ENCODE measurements at regions not wholly inside any gene's neighbourhood (a gene's known extent, or its start where the extent isn't known, plus 50 kb on each side); places are given as distances from the start of the nearest gene placed in this dataset.

GRCh38 chr3:68089572-68090011, 435.2 kb upstream of the SUCLG2 start:
- Histone ChIP-seq H3K79me2 (ENCODE audit: insufficient read depth, low read length) (no peaks in the 10 kb centered on the region), H3K9me3 (ENCODE audit: insufficient read depth, low read depth, low read length) (no peaks in the 10 kb centered on the region), H4K20me1 (ENCODE audit: insufficient read depth, low read length, poor library complexity, severe bottlenecking) (no peaks in the 10 kb centered on the region), H3K4me1 (ENCODE audit: insufficient read depth, low read length, poor library complexity, severe bottlenecking) (no peaks in the 10 kb centered on the region), H3K27me3 (ENCODE audit: insufficient read depth, low read length, poor library complexity, severe bottlenecking) (no peaks in the 10 kb centered on the region), H3F3A (ENCODE audit: low read depth) (no peaks in the 10 kb centered on the region), H3K4me3 (ENCODE audit: low read length, poor library complexity, severe bottlenecking) (no peak overlapping the region), H3K9ac (ENCODE audit: low read depth, low read length, poor library complexity, severe bottlenecking) (no peak overlapping the region), H3K4me2 (ENCODE audit: low read depth, low read length, poor library complexity, severe bottlenecking) (no peak overlapping the region), H3K9me2 (replicated peaks; ENCODE audit: low read depth, low read length) (no peaks in the 10 kb centered on the region; the same call in 1 of the 2 replicates), H2AFZ (ENCODE audit: low read length) (no peak overlapping the region), H3K36me3 (ENCODE audit: insufficient read depth, low read length) (no peaks in the 10 kb centered on the region)
- no peak for TF ChIP-seq EZH2phosphoT487 (IDR thresholded peaks at IDR 0.05; ENCODE audit: borderline replicate concordance)
- TF ChIP-seq CTCF (conservative IDR thresholded peaks at IDR 0.05; ENCODE audit: low read length), result no peak

GRCh38 chr3:68088636-68089035, 434.2 kb upstream of the SUCLG2 start:
- Histone ChIP-seq H3K9me3 (ENCODE audit: insufficient read depth, low read depth, low read length) (no peaks in the 10 kb centered on the region), H3K4me2 (ENCODE audit: low read depth, low read length, poor library complexity, severe bottlenecking) (no peak overlapping the region), H3F3A (ENCODE audit: low read depth) (no peaks in the 10 kb centered on the region), H3K9me2 (replicated peaks; ENCODE audit: low read depth, low read length) (no peaks in the 10 kb centered on the region; the same call in 1 of the 2 replicates), H3K27me3 (ENCODE audit: insufficient read depth, low read length, poor library complexity, severe bottlenecking) (no peaks in the 10 kb centered on the region), H2AFZ (ENCODE audit: low read length) (no peak overlapping the region), H3K4me3 (ENCODE audit: low read length, poor library complexity, severe bottlenecking) (no peak overlapping the region), H3K36me3 (ENCODE audit: insufficient read depth, low read length) (no peaks in the 10 kb centered on the region), H3K4me1 (ENCODE audit: insufficient read depth, low read length, poor library complexity, severe bottlenecking) (no peaks in the 10 kb centered on the region), H3K79me2 (ENCODE audit: insufficient read depth, low read length) (no peaks in the 10 kb centered on the region), H3K9ac (ENCODE audit: low read depth, low read length, poor library complexity, severe bottlenecking) (no peak overlapping the region), H4K20me1 (ENCODE audit: insufficient read depth, low read length, poor library complexity, severe bottlenecking) (no peaks in the 10 kb centered on the region)
- no peak for TF ChIP-seq CTCF (conservative IDR thresholded peaks at IDR 0.05; ENCODE audit: low read length)
- TF ChIP-seq EZH2phosphoT487 (IDR thresholded peaks at IDR 0.05; ENCODE audit: borderline replicate concordance), result no peak

GRCh38 chr3:68088216-68088615, 433.8 kb upstream of the SUCLG2 start:
- Histone ChIP-seq H3K79me2 (ENCODE audit: insufficient read depth, low read length) (no peaks in the 10 kb centered on the region), H3K9me2 (replicated peaks; ENCODE audit: low read depth, low read length) (no peaks in the 10 kb centered on the region; the same call in 1 of the 2 replicates), H3K4me1 (ENCODE audit: insufficient read depth, low read length, poor library complexity, severe bottlenecking) (no peaks in the 10 kb centered on the region), H3K4me3 (ENCODE audit: low read length, poor library complexity, severe bottlenecking) (no peak overlapping the region), H2AFZ (ENCODE audit: low read length) (no peak overlapping the region), H3F3A (ENCODE audit: low read depth) (no peaks in the 10 kb centered on the region), H3K9me3 (ENCODE audit: insufficient read depth, low read depth, low read length) (no peaks in the 10 kb centered on the region), H3K27me3 (ENCODE audit: insufficient read depth, low read length, poor library complexity, severe bottlenecking) (no peaks in the 10 kb centered on the region), H3K4me2 (ENCODE audit: low read depth, low read length, poor library complexity, severe bottlenecking) (no peak overlapping the region), H3K36me3 (ENCODE audit: insufficient read depth, low read length) (no peaks in the 10 kb centered on the region), H3K9ac (ENCODE audit: low read depth, low read length, poor library complexity, severe bottlenecking) (no peak overlapping the region), H4K20me1 (ENCODE audit: insufficient read depth, low read length, poor library complexity, severe bottlenecking) (no peaks in the 10 kb centered on the region)
- TF ChIP-seq EZH2phosphoT487 (IDR thresholded peaks at IDR 0.05; ENCODE audit: borderline replicate concordance), result no peak
- TF ChIP-seq CTCF (conservative IDR thresholded peaks at IDR 0.05; ENCODE audit: low read length), result no peak
